Loucy (cell line): ENCODE measurements at regions not wholly inside any gene's neighbourhood (a gene's known extent, or its start where the extent isn't known, plus 50 kb on each side); places are given as distances from the start of the nearest gene placed in this dataset.

ENCODE experiments used
- H2AFZ ChIP-seq: fragments of 200-600 bp; sonication (generic); 2 replicates; pipeline ENCODE4 v1.6.0; 2016; ENCODE audit warnings: antibody characterized with exemption, mild to moderate bottlenecking, low read length, moderate library complexity
- H3F3A ChIP-seq: fragments of 200-600 bp; 2 replicates; pipeline ENCODE4 v1.6.0; 2016; ENCODE audit warnings: antibody characterized with exemption, low read depth, mild to moderate bottlenecking
- H3K27me3 ChIP-seq: fragments of 200-600 bp; sonication (generic); 2 replicates; pipeline ENCODE4 v1.6.1; 2014; ENCODE audit warnings: low read length, mild to moderate bottlenecking; ENCODE audit not compliant: insufficient read depth, poor library complexity, severe bottlenecking
- H3K36me3 ChIP-seq: fragments of 200-600 bp; sonication (generic); 2 replicates; pipeline ENCODE4 v1.6.1; 2016; ENCODE audit warnings: low read length; ENCODE audit not compliant: insufficient read depth
- H3K4me1 ChIP-seq: fragments of 200-600 bp; sonication (generic); 2 replicates; pipeline ENCODE4 v1.5.1; 2014; ENCODE audit warnings: low read length, mild to moderate bottlenecking; ENCODE audit not compliant: insufficient read depth, poor library complexity, severe bottlenecking
- H3K4me2 ChIP-seq: fragments of 200-600 bp; sonication (generic); 2 replicates; pipeline ENCODE4 v1.6.0; 2014; ENCODE audit warnings: antibody characterized with exemption, low read length, low read depth, mild to moderate bottlenecking; ENCODE audit not compliant: poor library complexity, severe bottlenecking
- H3K4me3 ChIP-seq: fragments of 200-600 bp; sonication (generic); 2 replicates; pipeline ENCODE4 v1.5.1; 2014; ENCODE audit warnings: low read length, mild to moderate bottlenecking, mixed read lengths; ENCODE audit not compliant: poor library complexity, severe bottlenecking
- H3K79me2 ChIP-seq: fragments of 200-600 bp; sonication (generic); 2 replicates; pipeline ENCODE4 v1.6.1; 2014; ENCODE audit warnings: low read length; ENCODE audit not compliant: insufficient read depth
- H3K9ac ChIP-seq: fragments of 200-600 bp; sonication (generic); 2 replicates; pipeline ENCODE4 v1.6.0; 2014; ENCODE audit warnings: mild to moderate bottlenecking, low read depth, low read length, moderate library complexity; ENCODE audit not compliant: poor library complexity, severe bottlenecking
- H3K9me2 ChIP-seq: fragments of 200-600 bp; sonication (generic); replicated peaks from 2 replicates; pipeline ENCODE4 v1.6.1; 2016; ENCODE audit warnings: low read depth, low read length, mixed read lengths
- H3K9me3 ChIP-seq: fragments of 200-600 bp; sonication (generic); 2 replicates; pipeline ENCODE4 v1.6.1; 2014; ENCODE audit warnings: mild to moderate bottlenecking, antibody characterized with exemption, low read length, low read depth; ENCODE audit not compliant: insufficient read depth
- H4K20me1 ChIP-seq: fragments of 200-600 bp; sonication (generic); 2 replicates; pipeline ENCODE4 v1.6.0; 2014; ENCODE audit warnings: antibody characterized with exemption, low read length, mild to moderate bottlenecking; ENCODE audit not compliant: insufficient read depth, poor library complexity, severe bottlenecking
- CTCF ChIP-seq: fragments of 200-600 bp; sonication (generic); conservative IDR thresholded peaks from 2 replicates; pipeline ENCODE4 v1.5.1; 2014; ENCODE audit warnings: mild to moderate bottlenecking, antibody characterized with exemption, low read length
- EZH2phosphoT487 ChIP-seq: fragments of 200-600 bp; IDR thresholded peaks from 2 replicates; pipeline ENCODE4 v1.6.1; 2018; ENCODE audit warnings: antibody characterized with exemption, mild to moderate bottlenecking, moderate library complexity, borderline replicate concordance

- H3K27me3 ChIP-seq = no peaks in the 10 kb centered on the region
- no peaks in the 10 kb centered on the region for H3K79me2 ChIP-seq
- no peak overlapping the region for H3K9ac ChIP-seq
- no peaks in the 10 kb centered on the region for H3K9me2 ChIP-seq
- peaks cover 5% of the 10 kb centered on the region for H3K4me1 ChIP-seq
- H3K9me3 ChIP-seq = no peaks in the 10 kb centered on the region
- no peaks in the 10 kb centered on the region for H3F3A ChIP-seq
- H4K20me1 ChIP-seq = no peaks in the 10 kb centered on the region
- H2AFZ ChIP-seq = no peak overlapping the region
- no peaks in the 10 kb centered on the region for H3K36me3 ChIP-seq
- TF ChIP-seq EZH2phosphoT487 = no peak
- no peak for TF ChIP-seq CTCF
- no peak overlapping the region for H3K4me3 ChIP-seq
- no peak overlapping the region for H3K4me2 ChIP-seq
These were observed 191.8 kb downstream of the BCOR start for GRCh38 chrX:39905946-39906345.

GRCh38 chrX:39907964-39908661, 189.6 kb downstream of the BCOR start:
- H3K27me3 ChIP-seq = no peaks in the 10 kb centered on the region
- no peak overlapping the region for H3K9ac ChIP-seq
- no peak overlapping the region for H3K4me2 ChIP-seq
- no peaks in the 10 kb centered on the region for H3K4me1 ChIP-seq
- H3K36me3 ChIP-seq = no peaks in the 10 kb centered on the region
- TF ChIP-seq EZH2phosphoT487 (no peak), CTCF (no peak)
- no peaks in the 10 kb centered on the region for H3K9me3 ChIP-seq
- no peaks in the 10 kb centered on the region for H3K9me2 ChIP-seq
- H3F3A ChIP-seq = no peaks in the 10 kb centered on the region
- H3K79me2 ChIP-seq = no peaks in the 10 kb centered on the region
- no peak overlapping the region for H3K4me3 ChIP-seq
- no peak overlapping the region for H2AFZ ChIP-seq
- H4K20me1 ChIP-seq = no peaks in the 10 kb centered on the region

- Histone ChIP-seq H3K9ac (no peak overlapping the region), H3K9me2 (no peaks in the 10 kb centered on the region), H3K27me3 (no peaks in the 10 kb centered on the region), H3F3A (no peaks in the 10 kb centered on the region), H3K9me3 (no peaks in the 10 kb centered on the region), H3K4me2 (no peak overlapping the region), H3K4me3 (no peak overlapping the region), H3K36me3 (no peaks in the 10 kb centered on the region), H3K79me2 (no peaks in the 10 kb centered on the region), H3K4me1 (no peaks in the 10 kb centered on the region), H2AFZ (no peak overlapping the region), H4K20me1 (no peaks in the 10 kb centered on the region)
- TF ChIP-seq EZH2phosphoT487 (no peak), CTCF (no peak)
These were observed 187.8 kb downstream of the BCOR start for GRCh38 chrX:39909996-39910395.
